ENCODE measurements at regions not wholly inside any gene's neighbourhood (a gene's known extent, or its start where the extent isn't known, plus 50 kb on each side); places are given as distances from the start of the nearest gene placed in this dataset.

GRCh38 chr12:58981961-58982360, 61.7 kb upstream of the LRIG3 start:
- no peak for DNase-seq (ENCODE audit: low spot score)

DNA sequence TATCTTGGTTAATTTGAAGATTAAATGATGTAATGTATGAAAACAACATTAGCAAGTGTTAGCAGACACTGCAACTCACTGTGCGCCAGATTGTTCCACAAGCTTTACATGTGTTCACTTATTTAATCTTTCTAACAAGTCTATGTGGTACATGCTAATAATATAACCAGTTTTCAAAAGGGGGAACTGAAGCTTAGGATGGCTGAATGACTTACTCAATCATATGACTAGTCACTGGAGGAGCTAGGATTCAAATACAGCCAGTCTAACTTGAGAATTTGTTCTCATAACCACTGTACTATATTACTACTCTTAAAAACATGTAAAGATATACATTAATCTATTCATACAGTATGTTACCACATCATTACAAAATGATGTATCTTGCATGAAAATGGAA, 60.5 kb upstream of the LRIG3 start:
- no peak for DNase-seq (ENCODE audit: low spot score)

- DNase-seq (ENCODE audit: low spot score) = no peak
Measured at GRCh38 chr12:58978717-58979116, 58.4 kb upstream of the LRIG3 start.

DNA sequence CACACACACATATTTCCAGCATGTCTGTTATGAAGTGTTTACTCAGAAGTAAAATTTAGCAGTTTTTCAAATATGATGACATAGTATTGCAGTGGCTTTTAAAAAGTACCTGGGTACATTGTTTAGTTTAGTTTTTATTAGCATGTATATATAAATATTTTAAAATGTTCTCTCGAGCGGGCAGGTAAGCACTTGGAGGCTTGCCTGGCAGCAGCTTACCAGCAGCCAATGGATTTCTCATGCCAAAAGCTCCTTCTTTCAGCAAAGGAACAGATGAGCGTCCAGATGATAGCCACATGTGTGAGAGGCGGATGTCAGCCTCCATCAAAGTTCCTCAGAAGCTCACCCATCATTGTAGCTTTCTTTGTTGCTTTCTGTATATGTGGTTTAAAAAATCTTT, 57.2 kb upstream of the LRIG3 start:
- no peak for DNase-seq (ENCODE audit: low spot score)

DNA sequence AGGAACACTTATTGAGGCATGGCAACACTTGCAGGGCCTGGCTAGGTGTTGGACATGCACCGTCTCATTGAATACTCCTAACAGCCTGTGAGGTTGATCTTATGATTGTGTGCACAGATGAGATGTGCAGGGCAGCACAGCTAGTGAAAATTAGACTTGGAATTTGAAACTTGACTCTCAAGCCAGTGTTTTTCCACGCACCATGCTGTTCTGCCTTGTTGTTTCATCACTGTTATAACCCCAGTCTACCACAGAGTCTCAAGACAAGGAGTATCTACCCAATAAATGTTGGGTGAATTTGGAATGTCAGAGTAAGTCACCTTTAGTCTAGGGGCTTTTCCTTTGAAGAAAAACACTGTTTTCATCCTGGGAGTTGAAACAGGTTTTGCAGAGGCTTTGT, 55.8 kb upstream of the LRIG3 start:
- no peak for DNase-seq (ENCODE audit: low spot score)
